ENCODE measurements at regions not wholly inside any gene's neighbourhood (a gene's known extent, or its start where the extent isn't known, plus 50 kb on each side); places are given as distances from the start of the nearest gene placed in this dataset.
"Not testable (repeated sequence)": the region's sequence is repeated elsewhere in the genome, so short reads cannot be mapped to it uniquely, and the experiment has no call there.

DNA sequence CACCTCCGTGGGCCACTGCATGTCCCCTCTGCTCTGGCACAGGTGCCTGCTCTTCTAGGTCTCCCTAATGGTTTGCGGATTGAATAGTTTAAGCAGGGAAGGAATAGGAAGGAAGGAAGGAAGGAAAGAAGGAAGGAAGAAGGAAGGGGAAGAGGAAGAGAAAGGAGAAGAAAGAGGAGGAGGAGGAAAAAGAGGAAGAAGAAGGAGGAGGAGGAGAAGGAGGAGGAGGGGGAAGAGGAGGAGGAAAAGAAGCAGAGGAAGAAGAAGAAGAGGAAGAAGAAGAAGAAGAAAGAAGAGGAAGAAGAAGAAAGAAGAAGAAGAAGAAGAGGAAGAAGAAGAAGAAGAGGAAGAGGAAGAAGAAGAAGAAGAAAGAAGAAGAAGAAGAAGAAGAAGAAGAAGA is 376.8 kb upstream of the PODXL start:
- not testable (repeated sequence) for TF ChIP-seq ZNF274 (IDR thresholded peaks at IDR 0.05; ENCODE audit: low read depth, low read length); SUZ12 (IDR thresholded peaks at IDR 0.05; ENCODE audit: extremely low read depth, insufficient read depth, insufficient read length)

Data from NT2/D1 (cell line).